GM19023 (cell line): ENCODE measurements at regions not wholly inside any gene's neighbourhood (a gene's known extent, or its start where the extent isn't known, plus 50 kb on each side); places are given as distances from the start of the nearest gene placed in this dataset.
"Not testable (repeated sequence)": the region's sequence is repeated elsewhere in the genome, so short reads cannot be mapped to it uniquely, and the experiment has no call there.

Experiments
- ATAC-seq: cut with Tn5 transposase; IDR thresholded peaks from one replicate; pipeline ENCODE4 v1.9.1; 2021; ENCODE audit warnings: mild to moderate bottlenecking, moderate library complexity; ENCODE audit not compliant: unreplicated experiment

- no peak for ATAC-seq
Observed at GRCh38 chr1:80629304-80629837, 1171.4 kb upstream of the ADGRL2 start.

DNA sequence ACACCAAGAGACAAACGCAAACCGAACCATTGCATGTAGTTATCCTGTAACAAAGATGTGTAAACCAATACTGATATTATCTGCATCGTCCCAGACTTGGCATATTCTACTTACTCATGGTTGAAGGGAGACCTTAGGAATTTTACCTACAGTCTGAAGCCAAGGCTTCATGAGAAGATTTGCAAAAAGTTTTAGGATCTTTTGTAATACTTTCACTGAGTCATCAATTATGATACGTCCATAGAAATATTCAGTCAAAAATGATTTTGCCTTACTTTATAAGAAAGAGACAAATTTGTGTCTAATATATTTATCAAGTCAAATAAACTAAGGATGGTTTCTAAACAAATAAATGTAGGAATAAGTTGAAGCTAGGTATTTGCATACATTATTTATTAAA lies 1176.1 kb upstream of the ADGRL2 start:
- no peak for ATAC-seq

GRCh38 chr1:80607064-80607463 lies 1193.7 kb upstream of the ADGRL2 start:
- ATAC-seq = no peak

GRCh38 chr1:80594013-80594412 lies 1206.7 kb upstream of the ADGRL2 start:
- no peak for ATAC-seq

- no peak for ATAC-seq
Observed at GRCh38 chr1:80593197-80593596, 1207.5 kb upstream of the ADGRL2 start.

- no peak for ATAC-seq
Observed at GRCh38 chr1:80582980-80583379, 1217.8 kb upstream of the ADGRL2 start.

- ATAC-seq = no peak
Observed at GRCh38 chr1:80579055-80579454, 1221.7 kb upstream of the ADGRL2 start.

GRCh38 chr1:80566867-80567266 lies 1233.9 kb upstream of the ADGRL2 start:
- ATAC-seq = no peak

DNA sequence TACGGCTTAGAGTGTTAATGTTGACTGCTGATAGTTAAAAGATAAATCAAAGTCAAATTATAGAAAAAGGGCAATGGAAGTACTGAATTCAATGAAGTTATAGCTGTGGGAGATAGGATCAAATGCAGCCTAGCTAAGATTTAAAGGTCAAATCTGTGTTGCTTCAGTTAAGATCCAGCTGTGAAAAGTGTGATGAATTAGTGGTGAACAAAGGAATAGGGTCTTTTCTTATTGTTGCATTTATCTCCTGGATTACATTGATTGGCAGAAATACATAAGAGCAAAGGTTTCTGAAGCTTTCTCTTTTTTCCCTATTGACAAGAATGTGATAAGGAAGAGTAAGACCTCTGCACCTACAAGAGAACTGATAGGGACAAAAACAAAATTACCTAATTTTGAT lies 1234.6 kb upstream of the ADGRL2 start:
- ATAC-seq = no peak

GRCh38 chr1:80565406-80565805 lies 1235.3 kb upstream of the ADGRL2 start:
- no peak for ATAC-seq

GRCh38 chr1:80542231-80542630 lies 1258.5 kb upstream of the ADGRL2 start:
- ATAC-seq = no peak

DNA sequence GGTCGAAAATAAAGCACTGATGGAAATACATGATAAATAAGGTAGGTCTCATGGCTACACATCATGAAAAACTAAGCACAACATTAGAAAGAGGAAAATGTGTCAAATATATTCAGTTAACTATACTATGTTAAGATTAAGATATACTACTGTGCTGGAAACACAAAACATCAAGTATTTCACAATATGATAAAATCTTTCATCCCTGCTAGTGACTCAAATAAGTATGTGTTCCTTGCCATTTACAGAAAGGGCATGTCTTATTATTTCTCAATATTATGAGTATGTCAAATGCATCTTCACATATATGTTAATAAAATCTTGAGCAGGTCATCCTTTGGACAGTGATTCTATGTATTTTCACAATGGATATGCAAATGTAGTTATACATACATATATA lies 1260.1 kb upstream of the ADGRL2 start:
- ATAC-seq = no peak

DNA sequence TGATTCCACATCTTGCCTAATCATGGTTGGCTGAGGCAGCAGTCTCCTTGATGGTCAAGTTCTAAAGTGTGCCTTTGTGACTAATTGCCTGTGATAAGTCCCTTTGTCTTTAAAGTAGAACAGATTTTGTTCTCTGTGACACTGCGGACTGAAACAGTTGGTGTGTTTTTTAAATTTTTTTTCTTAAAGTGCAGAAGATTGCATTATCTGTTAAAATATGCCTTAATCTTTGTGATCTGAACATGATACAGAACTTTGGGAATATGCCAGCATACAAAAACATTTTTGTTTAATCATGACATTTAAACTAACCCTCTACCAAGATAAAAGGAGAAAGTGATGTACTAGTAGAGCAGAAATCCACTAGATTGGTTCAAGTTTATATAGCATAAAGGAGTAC lies 1260.6 kb upstream of the ADGRL2 start:
- no peak for ATAC-seq

GRCh38 chr1:80539298-80539697 lies 1261.4 kb upstream of the ADGRL2 start:
- not testable (repeated sequence) for ATAC-seq

- no peak for ATAC-seq
Observed at GRCh38 chr1:80536461-80536860, 1264.3 kb upstream of the ADGRL2 start.

DNA sequence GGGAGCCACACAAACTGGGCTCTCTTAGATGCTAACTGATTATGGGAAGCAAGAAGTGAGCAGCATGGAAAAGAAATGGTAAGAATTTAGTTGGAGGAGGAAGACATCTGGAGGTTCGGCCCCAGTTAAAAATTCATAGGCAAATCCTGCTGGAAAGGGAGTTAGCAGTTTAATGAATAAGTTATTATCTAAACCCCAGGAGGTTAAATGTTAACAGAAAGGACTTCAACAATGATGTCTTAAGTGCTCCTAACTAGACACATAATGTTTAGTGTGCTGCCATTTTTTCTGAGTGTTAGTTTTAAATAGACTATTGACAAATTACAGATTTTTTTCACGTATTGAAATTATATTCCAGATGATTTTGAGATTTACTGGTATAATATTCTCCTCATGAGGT lies 1265.3 kb upstream of the ADGRL2 start:
- no peak for ATAC-seq

DNA sequence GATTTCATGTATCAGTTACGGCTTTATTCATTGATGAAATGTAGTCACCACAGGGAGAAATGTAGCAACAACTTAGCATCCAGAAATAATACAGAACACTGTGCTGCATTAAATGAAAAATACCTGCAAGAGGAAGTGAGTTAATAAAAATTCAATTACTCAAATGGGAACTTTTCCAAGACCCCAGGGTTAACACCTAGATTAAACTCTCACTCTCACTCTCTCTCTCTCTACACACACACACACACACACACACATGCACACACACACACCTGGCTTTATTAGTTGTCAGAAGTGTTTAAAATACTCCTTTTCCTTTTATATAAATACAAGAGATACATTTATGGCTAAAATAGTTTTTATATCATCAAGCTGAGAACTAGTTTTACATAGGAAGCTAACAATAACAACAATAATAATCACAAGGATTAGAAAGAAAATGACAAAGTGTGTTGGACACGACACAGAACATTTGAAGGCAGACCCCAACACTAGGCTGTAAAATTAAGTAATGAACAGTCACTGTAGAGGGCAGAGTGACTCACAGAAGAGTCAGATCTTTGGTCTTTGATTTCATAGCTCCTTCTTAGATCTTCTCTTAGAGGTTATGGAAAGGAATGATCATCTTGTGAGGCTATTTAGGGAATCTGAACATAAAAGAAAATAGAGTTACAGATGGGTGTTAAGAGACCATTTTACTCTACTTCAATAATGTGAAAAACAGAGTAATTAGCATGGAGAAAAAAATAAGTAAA lies 1266.0 kb upstream of the ADGRL2 start:
- no peak for ATAC-seq

GRCh38 chr1:80533775-80534334 lies 1266.9 kb upstream of the ADGRL2 start:
- ATAC-seq = no peak

- no peak for ATAC-seq
Observed at GRCh38 chr1:80533093-80533492, 1267.6 kb upstream of the ADGRL2 start.

DNA sequence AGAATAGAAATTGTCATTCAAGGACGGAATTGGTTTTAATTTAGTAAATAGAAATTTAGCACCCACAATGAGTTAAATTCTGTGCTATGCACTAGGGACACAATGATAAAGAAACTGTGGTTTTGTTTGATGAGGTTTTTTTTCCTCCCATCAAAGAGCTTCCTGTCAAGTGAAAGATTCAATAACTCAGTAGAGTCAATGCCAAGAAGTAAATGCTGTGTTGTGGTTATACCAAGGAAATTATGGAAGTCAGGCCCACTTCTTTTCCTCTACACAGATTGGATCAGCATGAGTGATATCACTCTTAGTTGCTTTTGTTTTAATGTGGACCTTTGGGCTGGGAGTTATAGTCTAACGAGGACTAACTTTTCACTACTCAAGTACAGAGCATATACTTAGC lies 1269.6 kb upstream of the ADGRL2 start:
- no peak for ATAC-seq

- no peak for ATAC-seq
Observed at GRCh38 chr1:80529546-80529945, 1271.2 kb upstream of the ADGRL2 start.

DNA sequence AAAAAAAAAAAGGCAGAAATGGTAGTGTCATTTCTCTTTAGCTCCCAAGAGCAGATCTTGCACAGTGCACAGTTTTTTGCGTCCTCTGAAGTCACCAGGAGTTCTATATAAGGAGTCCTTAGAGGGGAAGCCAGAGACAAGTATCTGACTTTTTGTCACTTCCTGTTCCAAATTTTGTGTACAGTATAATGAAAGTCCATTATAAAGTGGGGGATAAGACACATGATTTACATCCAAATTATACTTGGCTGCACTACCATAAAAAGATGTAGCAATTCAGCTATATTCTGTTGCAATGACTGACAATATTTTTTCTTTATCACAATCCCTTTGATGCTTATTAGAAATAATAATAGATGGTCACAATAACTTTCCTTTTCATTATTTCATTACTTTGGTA lies 1276.9 kb upstream of the ADGRL2 start:
- ATAC-seq = no peak

DNA sequence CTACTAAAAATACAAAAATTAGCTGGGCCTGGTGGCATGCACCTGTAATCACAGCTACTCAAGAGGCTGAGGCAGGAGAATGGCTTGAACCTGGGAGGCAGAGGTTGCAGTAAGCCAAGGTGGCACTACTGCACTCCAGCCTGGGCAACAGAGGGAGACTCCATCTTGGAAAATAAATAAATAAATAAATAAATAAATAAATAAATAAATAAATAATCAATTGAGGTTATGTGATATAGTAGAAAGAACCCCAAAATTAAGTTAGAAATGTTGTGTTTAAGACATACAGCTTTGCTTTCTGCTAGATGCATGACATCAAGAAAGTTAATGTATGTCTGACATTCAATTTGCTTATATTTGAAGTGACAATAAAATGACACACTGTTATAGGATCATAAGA lies 1277.7 kb upstream of the ADGRL2 start:
- ATAC-seq = not testable (repeated sequence)
